ENCODE measurements at regions not wholly inside any gene's neighbourhood (a gene's known extent, or its start where the extent isn't known, plus 50 kb on each side); places are given as distances from the start of the nearest gene placed in this dataset.

GRCh38 chr6:44543664-44544063 lies 156.2 kb downstream of the CDC5L start (continued):
- TF ChIP-seq TSHZ1 (tag by site-specific recombination; IDR thresholded peaks at IDR 0.05; ENCODE audit: borderline replicate concordance), result no peak
- TF ChIP-seq ZNF18 (tag by site-specific recombination; IDR thresholded peaks at IDR 0.05), result no peak
- no peak for TF ChIP-seq ZBTB11 (tag by site-specific recombination; conservative IDR thresholded peaks at IDR 0.05; ENCODE audit: low read depth)
- no peak for TF ChIP-seq HIC1 (tag by site-specific recombination; IDR thresholded peaks at IDR 0.05)
- no peak for TF ChIP-seq BCL11A (tag by site-specific recombination; IDR thresholded peaks at IDR 0.05; ENCODE audit: low read depth)
- TF ChIP-seq ZNF266 (tag by site-specific recombination; IDR thresholded peaks at IDR 0.05; ENCODE audit: low read depth), result no peak
- no peak for TF ChIP-seq ZNF223 (tag by site-specific recombination; IDR thresholded peaks at IDR 0.05)
- TF ChIP-seq, protein P1, sequence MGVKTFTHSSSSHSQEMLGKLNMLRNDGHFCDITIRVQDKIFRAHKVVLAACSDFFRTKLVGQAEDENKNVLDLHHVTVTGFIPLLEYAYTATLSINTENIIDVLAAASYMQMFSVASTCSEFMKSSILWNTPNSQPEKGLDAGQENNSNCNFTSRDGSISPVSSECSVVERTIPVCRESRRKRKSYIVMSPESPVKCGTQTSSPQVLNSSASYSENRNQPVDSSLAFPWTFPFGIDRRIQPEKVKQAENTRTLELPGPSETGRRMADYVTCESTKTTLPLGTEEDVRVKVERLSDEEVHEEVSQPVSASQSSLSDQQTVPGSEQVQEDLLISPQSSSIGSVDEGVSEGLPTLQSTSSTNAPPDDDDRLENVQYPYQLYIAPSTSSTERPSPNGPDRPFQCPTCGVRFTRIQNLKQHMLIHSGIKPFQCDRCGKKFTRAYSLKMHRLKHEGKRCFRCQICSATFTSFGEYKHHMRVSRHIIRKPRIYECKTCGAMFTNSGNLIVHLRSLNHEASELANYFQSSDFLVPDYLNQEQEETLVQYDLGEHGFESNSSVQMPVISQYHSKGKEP (tag by site-specific recombination; IDR thresholded peaks at IDR 0.05), result no peak
- no peak for TF ChIP-seq ZNF302 (tag by site-specific recombination; IDR thresholded peaks at IDR 0.05; ENCODE audit: low read depth)
- TF ChIP-seq GLI4 (tag by site-specific recombination; IDR thresholded peaks at IDR 0.05), result no peak
- no peak for TF ChIP-seq ZNF521 (tag by site-specific recombination; IDR thresholded peaks at IDR 0.05)

DNA sequence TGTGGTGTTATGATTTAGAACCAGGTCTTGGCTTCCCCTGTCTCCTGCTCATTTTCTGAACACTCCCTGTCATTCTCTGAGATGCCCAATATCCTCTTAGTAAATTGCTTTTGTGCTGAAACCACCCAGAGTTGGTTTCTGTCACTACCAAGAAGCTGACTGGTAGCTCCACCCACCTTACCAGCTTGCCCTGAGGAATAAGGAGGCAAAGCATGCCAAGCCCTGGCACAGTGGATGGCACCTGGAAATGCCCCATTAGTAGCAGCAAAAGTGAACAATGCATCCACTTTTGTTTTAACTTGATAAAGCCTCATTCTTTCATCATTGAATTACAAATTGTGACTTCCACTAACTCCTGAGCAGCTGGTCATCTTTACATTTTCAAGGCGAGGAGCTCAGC lies 157.7 kb downstream of the CDC5L start:
- no peak for TF ChIP-seq ZNF645 (tag by site-specific recombination; IDR thresholded peaks at IDR 0.05)
- no peak for TF ChIP-seq ZNF202 (tag by site-specific recombination; IDR thresholded peaks at IDR 0.05; ENCODE audit: borderline replicate concordance)
- no peak for TF ChIP-seq ZNF747 (tag by site-specific recombination; IDR thresholded peaks at IDR 0.05)
- ChIA-PET CTCF (interaction anchor here (0.6 to 1.8 kb wide), 2 partner anchors 70 to 109 kb away, joined by 3 to 6 read pairs; no protein-coding TSS in a partner anchor), POLR2A (no interaction called here)
- H3K27ac ChIP-seq (ENCODE audit: extremely low read depth, low read depth, low read length), result no peak overlapping the region
- no peaks in the 10 kb centered on the region for H3K9me3 ChIP-seq (ENCODE audit: control insufficient read depth, insufficient read depth, low read depth, low read length)
- no peaks in the 10 kb centered on the region for H3K4me1 ChIP-seq (ENCODE audit: control insufficient read depth, insufficient read depth, low read length)
- H3K4me3 ChIP-seq (ENCODE audit: low read depth, low read length), result no peak overlapping the region
- no peaks in the 10 kb centered on the region for H3K36me3 ChIP-seq (ENCODE audit: control insufficient read depth in 2 of 2, insufficient read depth in 1 of 2, low read length in 2 of 2)
